GM19463 (cell line): ENCODE measurements at regions not wholly inside any gene's neighbourhood (a gene's known extent, or its start where the extent isn't known, plus 50 kb on each side); places are given as distances from the start of the nearest gene placed in this dataset.
A peak's percentile ranks its signal among the peaks of the same experiment; 100 is the strongest.
"Not testable (repeated sequence)": the region's sequence is repeated elsewhere in the genome, so short reads cannot be mapped to it uniquely, and the experiment has no call there.

Experiments used
- ATAC-seq: cut with Tn5 transposase; IDR thresholded peaks from one replicate; pipeline ENCODE4 v1.9.1; 2021; ENCODE audit warnings: mild to moderate bottlenecking, moderate library complexity; ENCODE audit not compliant: unreplicated experiment

DNA sequence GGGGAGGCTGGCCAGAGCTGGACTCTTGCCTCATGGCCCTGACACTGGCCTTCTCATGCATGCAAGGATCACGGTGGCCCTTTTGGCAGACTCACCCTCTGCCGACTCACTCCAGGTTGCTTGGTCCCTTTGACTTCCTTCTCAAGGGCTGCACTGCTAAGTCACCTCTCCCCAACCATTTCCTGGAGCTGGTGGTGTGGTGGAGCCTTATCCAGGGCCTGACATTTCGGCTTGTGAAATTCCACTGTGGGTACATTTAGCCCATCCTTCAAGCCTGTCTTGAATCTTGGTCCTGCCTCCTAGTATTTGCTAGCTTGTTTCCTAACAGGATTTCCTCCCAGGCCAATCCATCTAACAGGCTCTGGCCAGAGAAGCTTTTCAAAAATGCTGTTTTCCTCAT lies 52.6 kb upstream of the JUN start:
- ATAC-seq, result no peak

DNA sequence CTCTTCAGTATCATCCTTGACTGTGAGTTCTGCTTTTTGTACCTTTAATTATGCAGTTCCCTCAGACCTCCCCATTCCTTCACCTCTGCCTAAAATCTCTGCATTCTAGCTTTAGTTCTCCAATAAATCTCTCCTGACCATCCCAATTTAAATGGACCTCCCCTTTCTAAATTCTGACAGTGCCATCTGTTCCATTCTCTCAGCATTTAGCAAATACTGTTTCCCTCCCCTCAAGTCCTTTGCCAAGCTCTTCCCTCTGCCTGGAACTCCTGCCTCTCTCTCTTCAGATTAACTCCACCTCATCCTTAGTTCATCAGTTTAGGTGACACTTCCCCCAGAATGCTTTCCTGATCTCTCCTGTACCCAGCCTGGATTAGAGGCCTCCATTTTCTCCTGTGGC lies 54.0 kb upstream of the JUN start:
- ATAC-seq, result no peak

DNA sequence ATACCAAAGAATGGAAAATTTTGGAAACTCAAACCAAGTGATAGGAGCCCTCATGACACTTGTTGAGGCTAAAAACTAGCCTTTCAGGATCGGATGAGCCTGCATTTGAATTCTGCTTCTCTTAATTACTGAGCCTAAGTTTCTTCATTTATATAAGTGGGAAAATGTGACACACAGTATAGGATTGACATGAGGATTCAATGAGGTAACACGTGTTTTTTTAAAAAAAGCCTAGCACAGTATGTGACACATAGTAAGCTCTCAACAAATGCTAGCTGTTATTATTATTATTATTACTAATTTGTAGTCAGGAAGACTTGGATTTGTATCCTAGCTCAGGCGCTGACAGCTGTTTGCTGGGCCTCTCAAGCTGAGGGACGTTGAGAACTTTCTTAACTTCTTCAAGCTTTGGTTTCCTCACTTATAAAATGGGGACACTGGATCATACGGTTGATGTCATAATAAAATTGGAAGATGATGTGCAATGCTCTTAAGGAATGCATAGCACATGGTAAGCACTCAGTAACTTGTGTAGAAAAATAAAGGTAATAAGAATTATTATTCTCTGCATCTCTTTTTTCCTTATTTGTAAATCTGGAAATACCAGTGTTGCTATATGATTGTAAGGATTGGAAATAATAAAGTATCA lies 55.4 kb upstream of the JUN start:
- no peak for ATAC-seq

DNA sequence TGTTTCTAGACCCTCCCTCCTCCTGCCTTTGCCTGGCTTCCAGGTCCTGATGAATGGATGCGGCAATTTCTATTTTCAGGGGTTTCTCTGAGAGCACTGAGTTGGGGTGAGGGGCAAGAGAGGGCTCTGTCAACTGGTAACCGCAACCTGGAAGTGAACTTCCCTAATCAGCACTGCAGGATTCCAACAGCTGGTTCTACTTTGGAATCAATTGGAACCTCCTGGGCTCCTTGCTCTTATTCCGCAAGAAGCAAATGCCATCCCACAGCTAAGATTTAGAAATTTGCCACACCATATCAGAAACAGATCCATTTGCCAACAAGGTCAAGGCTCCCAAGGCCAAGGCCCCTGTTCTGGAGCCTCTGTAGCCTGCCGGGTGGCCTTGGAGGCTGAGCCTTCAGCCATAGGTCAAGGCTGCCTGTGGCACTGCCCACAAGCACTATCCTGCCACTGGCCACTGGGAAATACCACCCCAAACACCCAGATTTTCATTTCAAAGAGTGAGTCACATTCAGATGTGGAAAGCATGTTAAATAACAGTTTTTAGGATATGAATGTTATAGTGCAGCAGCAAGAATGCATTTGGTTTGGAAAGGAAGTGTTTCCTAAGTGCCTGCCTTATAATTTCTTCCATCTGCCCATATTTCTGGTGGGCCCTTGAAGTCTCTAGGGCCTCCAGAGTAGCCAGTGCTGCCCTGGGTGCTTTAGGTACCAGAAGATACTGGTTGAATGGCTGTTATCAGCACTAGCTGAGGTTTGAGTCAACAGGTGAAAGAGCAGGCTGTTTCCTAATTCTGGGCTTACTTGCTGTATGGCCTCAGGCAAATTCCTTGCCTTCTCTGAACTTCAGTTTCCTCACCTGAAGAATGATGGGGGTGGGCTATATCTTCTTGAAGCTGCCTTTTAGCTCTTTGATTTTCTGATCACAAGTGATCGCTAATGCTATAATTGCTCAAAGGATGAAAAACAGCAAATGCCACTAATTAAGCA lies 56.3 kb upstream of the JUN start:
- no peak for ATAC-seq

DNA sequence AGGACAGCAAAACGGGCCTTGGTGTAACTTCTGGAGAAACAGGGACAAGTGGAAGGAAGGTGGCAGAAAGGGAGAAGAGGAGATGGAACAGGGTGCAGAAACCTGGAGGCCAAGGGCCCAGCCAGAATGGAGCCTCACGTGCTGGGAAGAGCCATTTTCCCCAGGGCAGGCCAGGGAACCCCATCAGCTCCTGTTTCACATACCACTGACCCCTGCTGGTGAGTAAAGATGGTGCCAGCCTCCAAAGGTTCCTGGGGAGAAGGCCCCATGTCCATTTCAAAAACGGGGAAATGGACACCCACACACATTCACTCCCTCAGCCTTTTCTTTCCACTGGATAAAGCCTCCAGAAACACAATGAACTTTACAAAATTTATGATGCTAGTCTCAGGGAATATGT lies 57.6 kb upstream of the JUN start:
- ATAC-seq, result no peak

DNA sequence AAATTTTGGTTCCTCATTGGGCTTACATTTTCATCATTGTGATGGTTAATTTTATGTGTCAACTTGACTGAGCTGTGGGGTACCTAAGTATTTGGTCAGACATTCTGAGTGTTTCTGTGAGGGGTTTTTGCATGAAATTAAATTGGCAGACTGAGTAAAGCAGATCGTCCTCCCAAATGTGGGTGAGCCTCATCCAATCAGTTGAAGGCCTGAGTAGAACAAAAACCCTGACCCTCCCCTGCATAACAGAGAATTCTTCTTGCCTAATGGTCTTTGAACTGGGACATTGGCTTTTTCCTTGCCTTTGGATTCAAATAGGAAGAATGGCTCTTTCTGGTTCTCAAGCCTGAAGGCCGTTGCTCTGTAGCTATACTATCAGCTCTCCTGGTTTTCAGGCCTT lies 59.1 kb upstream of the JUN start:
- no peak for ATAC-seq

DNA sequence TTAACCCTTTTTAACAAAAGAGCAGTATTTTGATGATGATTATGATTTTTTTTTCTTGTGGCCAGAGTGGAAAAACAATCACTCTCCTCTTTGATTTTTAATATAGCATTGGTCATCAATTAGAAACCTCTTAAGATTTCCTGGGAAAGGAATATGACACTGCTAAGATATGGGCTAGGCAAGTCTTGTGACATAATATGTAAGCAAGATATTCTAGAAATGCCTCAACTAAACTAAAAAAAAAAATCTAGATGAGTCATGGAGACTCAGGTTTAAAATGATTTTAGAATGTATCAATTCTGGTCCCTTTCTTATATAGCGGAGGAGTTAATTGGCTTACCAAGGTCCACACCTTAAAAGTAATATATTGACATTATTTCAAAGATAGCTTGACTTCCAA lies 60.3 kb upstream of the JUN start:
- no peak for ATAC-seq

DNA sequence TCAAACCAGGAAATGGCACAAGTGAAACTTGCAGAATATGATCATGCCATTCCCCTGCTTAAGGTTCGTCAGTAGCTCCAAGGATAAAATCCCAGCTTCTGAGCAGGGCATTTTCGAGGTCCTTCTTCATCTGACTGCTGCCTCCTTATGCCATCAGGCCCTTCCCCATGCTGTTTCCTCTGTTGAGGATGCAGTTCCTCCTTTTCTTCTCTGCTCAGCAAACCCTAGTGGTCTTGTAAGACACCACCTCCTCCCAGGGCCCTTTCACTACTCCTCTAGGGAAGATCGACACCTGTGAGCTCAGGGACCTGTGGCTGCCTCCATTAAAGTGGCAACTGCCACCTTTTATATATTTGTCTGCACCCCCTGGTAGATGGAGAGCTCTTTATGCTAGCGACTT lies 62.1 kb upstream of the JUN start:
- no peak for ATAC-seq

DNA sequence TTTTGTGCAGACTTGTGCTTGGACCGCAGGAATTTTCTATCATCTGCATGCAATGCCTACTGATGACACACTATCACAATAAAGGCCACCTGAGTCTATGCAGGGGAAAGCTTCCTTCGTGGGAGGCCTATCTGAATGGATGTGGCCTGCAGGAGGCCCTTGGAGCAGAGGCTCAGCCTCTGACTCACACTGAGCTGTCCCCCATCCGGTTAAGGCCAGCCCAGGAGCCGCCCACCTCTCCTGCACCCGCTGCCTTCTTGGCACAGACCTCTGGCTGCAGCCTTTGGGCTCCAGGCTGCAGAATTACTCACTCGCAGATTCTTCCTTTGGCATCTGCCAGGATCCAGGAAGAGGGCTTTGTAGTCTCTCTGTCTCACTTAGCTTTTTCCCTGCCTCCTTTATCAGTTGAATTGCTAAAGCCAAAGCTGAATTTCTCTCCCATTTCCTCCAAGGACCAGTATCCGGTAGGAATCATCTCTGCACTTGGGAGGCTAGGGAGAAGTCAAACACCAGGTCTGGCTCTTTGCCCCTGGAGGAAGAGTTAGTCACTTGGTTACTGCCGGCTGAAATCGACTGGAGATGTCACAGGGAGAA lies 65.1 kb upstream of the JUN start:
- no peak for ATAC-seq

DNA sequence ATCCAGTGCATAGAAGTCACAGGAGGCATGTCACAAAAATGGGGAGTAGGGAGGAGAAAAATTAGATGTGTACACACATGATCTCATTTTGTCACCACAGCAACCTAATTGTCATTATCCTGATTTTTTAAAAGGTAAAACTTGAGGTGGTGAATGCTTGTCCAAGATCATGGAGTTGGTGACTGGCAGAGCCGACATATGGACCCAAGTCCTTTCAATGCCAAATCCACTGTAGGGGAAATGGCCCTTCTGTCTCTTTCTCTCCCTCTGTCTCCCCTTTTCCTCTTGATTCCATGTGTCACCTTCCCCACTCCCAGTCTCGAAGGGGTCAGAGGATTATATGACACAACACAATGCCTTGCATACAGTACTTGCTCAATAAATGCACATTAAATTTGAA lies 65.7 kb upstream of the JUN start:
- no peak for ATAC-seq

DNA sequence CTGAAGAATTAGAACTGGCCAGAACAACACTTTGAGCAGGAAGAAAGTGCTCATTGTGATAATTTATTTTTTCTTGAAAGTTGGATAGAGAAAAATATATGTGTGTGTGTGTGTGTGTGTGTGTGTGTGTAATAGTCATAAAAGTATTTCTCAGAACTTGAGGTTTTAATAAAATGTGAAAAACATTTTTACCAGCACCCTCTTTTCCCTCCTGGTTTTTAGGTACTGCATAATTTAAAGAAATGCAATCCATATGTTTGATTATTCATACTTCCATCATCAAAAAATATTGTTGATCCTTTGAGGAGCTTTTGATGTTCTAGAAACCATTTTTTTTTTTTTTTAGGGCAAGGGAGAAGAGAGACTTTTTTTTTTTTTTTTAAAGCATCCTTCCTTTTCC lies 66.8 kb upstream of the JUN start:
- ATAC-seq, result no peak

DNA sequence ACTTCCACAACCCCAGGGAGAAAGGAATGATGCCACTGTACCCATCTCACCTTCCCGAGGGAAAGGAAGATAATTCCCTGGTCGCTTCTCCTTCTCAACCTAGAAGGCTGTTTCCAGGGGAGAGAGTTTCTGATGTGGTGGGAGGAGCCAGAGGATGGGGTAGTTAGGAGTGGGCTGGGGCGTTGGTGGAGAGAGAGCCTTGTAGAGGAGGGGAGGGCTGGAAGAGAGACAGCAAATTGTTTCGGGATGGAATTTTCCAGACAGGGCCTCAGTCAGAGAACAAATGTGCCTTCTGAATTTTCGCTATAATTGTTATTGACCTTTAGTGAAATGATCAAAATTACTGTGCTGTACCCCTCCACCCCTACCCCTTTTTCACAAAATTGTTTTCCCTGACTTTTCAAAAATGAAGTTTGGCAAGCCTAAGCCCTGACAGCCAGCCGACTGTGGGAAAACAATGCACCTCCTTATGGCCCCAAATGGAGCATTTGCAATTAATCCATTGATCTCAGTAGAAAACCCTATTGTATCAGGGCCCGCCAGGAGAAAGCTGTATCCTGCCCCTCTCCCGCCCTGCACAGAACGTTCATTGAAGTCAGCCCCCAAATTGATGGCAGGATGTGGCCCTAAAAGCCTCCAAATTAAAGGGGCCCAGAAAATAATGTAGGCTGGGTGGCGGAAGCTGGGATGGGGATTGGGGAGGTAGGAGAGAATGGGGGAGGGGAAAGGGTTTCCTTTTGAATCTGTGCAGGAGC lies 69.1 kb upstream of the JUN start:
- ATAC-seq, result no peak

DNA sequence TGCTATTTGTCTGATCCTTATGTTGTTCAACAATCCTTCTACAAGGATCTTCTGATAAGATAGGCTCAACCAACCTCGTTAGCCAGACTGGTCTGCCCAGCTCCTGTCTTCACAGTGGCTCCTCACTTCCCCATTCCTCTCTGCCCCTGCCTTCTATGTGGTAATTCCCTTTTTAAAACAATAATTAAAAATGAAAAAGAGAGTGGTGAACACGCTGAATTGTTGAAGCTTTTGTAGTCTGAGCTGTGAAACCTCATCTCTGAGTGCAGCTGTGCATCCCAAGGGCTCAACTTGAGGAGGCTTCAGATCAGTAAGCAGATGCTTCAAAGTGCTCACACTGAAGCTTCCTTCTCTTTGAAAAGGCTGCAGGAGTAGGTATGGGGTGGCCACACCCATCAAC lies 70.7 kb upstream of the JUN start:
- ATAC-seq, result no peak

DNA sequence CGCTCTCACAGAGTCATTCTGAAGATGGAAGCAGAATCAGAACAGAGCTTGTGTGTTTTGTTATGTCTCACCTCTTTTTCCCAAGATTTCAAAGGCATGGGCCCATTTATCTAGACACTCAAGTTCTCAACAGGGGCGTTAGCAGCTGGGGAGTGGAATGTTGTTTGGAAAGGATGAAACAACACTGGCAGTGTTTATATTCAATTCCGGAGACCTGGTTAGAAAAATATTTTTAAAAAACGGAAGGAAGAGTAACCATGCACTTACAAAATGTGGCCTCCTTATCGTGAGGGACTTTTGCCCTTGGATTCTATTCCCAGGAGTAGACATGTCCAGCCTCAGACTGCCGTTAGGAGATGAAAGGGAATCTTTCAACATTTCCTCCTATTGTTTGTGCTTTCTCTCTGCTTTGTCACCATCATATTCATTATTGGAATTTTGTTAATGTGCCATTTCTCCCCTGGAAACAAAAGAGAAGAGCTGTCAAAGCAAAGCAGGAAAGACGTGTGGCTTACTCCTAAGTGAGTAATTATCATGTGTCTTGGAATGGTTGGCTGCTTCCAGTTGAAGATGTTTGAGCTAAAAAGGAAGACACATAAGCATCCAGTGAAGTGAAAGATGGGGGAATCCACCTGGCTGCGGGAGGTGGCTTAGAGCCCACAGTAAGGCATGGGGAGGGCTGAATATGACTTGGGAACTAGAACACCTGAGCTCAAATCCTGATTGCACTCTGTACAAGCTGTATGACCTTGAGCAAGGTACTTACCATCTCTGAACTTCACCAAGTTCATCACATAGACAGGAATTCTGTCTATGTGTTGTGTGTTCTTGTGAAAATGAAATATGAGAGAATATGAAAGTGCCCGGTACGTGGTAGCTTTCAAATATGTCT lies 71.7 kb upstream of the JUN start:
- ATAC-seq, result no peak

DNA sequence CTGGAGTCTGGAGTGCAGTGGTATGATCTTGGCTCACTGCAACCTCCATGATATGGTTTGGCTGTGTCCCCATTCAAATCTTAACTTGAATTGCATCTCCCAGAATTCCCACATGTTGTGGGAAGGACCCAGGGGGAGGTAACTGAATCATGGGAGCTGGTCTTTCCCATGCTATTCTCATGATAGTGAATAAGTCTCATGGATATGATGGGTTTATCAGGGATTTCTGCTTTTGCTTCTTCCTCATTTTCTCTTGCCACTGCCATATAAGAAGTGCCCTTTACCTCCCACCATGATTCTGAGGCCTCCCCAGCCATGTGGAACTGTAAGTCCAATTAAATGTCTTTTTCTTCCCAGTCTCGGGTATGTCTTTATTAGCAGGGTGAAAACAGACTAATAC lies 72.4 kb upstream of the JUN start:
- not testable (repeated sequence) for ATAC-seq

DNA sequence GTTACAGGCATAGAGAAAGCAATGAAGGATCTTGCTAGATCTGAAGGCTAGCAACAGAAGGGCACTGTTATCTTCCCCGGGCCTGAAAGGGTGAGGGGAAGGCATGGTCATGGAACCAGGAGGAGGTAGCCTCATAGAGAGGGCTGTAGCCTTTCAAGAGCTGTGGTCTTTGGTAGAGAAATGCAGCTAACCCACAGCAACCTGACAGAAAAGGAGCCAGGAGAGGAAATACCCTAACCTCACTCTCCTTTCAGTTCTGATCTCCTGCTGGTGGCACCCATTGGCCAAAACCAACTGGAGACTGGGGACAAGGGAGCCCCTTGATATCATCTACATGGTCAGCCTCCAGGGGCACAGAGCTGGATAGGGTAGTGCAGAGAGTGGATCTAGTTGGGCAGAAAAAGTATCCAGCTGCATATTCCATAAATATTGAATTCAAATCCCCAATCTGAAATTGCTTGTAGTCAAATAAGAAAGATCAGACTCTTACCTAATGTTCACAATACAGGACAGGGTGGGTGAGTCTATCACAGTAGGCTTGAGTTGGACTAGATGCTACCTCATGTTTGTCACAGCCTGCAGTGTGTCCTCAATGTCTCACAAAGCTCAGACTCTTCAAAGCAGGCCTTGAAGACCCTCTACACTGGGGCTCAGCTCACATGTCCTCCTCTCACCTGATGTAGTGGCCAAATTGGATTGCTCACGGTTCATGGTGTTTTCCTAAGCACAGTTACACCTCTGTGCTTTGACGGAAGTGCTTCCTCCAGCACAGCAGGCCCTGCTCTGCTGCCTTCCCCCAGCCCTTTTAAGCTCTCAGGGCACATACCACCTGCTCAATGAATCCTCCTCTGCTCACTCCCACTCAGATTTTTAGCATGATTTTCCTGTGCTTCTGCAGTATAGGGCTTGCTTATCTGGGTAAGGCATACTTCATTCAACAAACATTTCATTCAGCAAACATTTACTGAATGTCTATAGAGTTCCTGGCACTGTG lies 74.1 kb upstream of the JUN start:
- peak; percentile 87 for ATAC-seq

DNA sequence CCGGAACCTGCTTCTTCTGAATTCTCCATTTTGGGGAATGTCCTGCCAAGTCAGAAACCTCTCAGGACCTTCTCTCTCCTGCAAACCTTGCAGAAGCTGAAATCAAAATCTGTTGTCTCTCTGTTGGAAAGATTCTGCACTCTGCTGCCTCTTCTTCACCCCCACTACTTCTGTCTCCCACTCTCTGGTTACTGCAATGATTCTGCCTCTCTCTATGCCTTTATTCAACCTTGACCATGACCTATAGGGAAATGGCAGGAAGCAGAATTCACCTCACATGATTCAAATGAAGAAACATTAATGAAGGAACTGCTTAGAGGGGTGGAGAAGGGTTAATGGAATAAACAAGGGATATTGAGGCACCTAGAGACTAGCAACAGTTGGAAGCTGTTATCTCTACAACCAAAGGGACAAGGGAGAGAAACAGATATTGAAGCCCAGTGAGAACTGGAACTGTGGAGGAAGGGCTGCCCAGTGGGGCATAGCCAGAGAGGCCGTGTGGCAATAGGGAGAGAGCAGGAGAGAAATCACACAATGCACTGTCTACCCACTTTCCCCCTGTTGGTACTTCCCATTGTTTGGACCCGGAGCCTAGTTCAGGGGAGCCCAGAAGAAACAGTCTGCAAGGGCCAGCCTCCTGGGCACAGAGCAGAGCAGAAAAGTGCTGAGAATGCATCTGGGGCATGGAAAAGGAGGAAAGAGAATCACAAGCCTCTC lies 76.1 kb upstream of the JUN start:
- ATAC-seq, result no peak

DNA sequence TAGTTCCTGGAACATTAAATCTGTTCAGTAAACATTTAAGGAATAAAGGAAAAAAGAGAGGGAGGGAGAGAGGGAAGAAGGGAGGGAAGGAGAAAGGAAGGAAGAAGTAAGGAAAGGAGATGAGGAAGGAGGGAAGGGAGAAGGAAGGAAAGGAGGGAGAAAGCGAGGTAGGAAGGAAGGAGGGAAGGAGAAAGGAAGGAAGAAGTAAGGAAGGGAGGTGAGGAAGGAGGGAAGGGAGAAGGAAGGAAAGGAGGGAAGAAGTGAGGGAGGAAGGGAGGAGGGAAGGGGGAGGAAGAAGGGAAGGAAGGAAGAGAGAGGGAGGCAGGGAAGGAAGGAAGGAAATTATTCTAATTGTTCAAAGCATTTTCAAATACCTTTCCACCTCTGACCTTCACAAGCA lies 77.2 kb upstream of the JUN start:
- ATAC-seq, result no peak
